Neutrophil (primary cell): ENCODE measurements at regions not wholly inside any gene's neighbourhood (a gene's known extent, or its start where the extent isn't known, plus 50 kb on each side); places are given as distances from the start of the nearest gene placed in this dataset.

Experiments used
- H3K27ac ChIP-seq: fragments of 200-600 bp; sonication (generic); 2 replicates; pipeline ENCODE4 v1.5.1; 2016; ENCODE audit warnings: mild to moderate bottlenecking, moderate library complexity
- H3K27me3 ChIP-seq: fragments of 200-600 bp; sonication (generic); 2 replicates; pipeline ENCODE4 v1.6.0; 2016; ENCODE audit warnings: mild to moderate bottlenecking
- H3K36me3 ChIP-seq: fragments of 200-600 bp; sonication (generic); 2 replicates; pipeline ENCODE4 v1.5.1; 2017
- H3K4me1 ChIP-seq, 2 experiments: fragments of 200-600 bp in 1 of 2; sonication (generic) in 1 of 2; 1 replicate in 1 of 2; 2 replicates in 1 of 2; pipeline versions ENCODE4 v1.5.1 to v1.6.1; 2013 to 2016; ENCODE audit warnings: low read depth in 1 of 2, low read length in 1 of 2, mild to moderate bottlenecking in 1 of 2, moderate library complexity in 1 of 2; ENCODE audit not compliant: control insufficient read depth in 1 of 2, insufficient read depth in 1 of 2
- H3K4me3 ChIP-seq, 2 experiments: fragments of 200-600 bp in 1 of 2; sonication (generic) in 1 of 2; 1 replicate in 1 of 2; 2 replicates in 1 of 2; pipeline ENCODE4 v1.5.1; 2013 to 2016; ENCODE audit warnings: low read depth in 1 of 2, low read length in 1 of 2, mild to moderate bottlenecking in 1 of 2, moderate library complexity in 1 of 2
- H3K9me3 ChIP-seq: fragments of 200-600 bp; sonication (generic); 2 replicates; pipeline ENCODE4 v1.5.1; 2016
- TF ChIP-seq, protein P1 (sequence below): fragments of 200-600 bp; sonication (generic); IDR thresholded peaks from 2 replicates; pipeline ENCODE4 v1.5.1; 2016; ENCODE audit warnings: antibody characterized with exemption

DNA sequence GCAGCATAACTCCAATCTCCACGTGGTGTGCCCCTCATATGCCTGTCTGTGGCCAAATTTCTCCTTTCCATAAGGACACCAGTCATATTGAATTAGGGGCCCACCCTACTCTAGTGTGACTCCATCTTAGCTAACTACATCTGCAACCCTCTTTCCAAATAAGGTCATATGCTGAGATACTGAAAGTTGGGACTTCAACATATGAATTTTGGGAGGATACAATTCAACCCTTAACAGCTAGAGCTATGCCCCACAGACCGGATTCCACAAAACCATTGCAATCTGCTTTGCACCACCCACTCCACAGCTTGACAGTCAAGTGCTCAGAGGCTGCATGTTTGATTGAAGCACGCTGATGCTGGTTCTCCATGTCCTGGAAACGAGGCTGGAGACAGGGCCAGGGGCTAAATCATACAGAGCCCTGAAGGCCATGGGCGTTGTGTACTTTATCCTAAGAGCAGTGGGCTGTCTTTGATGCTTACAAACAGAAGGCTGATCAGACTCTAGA is 122.8 kb downstream of the MTX3 start:
- no peak overlapping the region for H3K4me3 ChIP-seq
- H3K9me3 ChIP-seq: no peaks in the 10 kb centered on the region
- TF ChIP-seq, protein P1, sequence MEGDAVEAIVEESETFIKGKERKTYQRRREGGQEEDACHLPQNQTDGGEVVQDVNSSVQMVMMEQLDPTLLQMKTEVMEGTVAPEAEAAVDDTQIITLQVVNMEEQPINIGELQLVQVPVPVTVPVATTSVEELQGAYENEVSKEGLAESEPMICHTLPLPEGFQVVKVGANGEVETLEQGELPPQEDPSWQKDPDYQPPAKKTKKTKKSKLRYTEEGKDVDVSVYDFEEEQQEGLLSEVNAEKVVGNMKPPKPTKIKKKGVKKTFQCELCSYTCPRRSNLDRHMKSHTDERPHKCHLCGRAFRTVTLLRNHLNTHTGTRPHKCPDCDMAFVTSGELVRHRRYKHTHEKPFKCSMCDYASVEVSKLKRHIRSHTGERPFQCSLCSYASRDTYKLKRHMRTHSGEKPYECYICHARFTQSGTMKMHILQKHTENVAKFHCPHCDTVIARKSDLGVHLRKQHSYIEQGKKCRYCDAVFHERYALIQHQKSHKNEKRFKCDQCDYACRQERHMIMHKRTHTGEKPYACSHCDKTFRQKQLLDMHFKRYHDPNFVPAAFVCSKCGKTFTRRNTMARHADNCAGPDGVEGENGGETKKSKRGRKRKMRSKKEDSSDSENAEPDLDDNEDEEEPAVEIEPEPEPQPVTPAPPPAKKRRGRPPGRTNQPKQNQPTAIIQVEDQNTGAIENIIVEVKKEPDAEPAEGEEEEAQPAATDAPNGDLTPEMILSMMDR: no peak
- H3K27ac ChIP-seq: no peak overlapping the region
- no peaks in the 10 kb centered on the region for H3K4me1 ChIP-seq
- H3K36me3 ChIP-seq: no peaks in the 10 kb centered on the region
- peaks cover 30% of the 10 kb centered on the region for H3K27me3 ChIP-seq

GRCh38 chr5:79865579-79865978 is 125.5 kb downstream of the MTX3 start:
- no peaks in the 10 kb centered on the region for H3K36me3 ChIP-seq
- TF ChIP-seq, protein P1: no peak
- H3K9me3 ChIP-seq: no peaks in the 10 kb centered on the region
- peaks cover 42% of the 10 kb centered on the region for H3K27me3 ChIP-seq
- no peaks in the 10 kb centered on the region for H3K4me1 ChIP-seq
- no peak overlapping the region for H3K27ac ChIP-seq
- no peak overlapping the region for H3K4me3 ChIP-seq

- Histone ChIP-seq H3K9me3 (no peaks in the 10 kb centered on the region), H3K36me3 (no peaks in the 10 kb centered on the region), H3K27me3 (peaks cover 54% of the 10 kb centered on the region), H3K4me1 (no peaks in the 10 kb centered on the region), H3K4me3 (no peak overlapping the region), H3K27ac (no peak overlapping the region)
- TF ChIP-seq, protein P1: no peak
Measured at GRCh38 chr5:79864364-79864763, 126.7 kb downstream of the MTX3 start.

DNA sequence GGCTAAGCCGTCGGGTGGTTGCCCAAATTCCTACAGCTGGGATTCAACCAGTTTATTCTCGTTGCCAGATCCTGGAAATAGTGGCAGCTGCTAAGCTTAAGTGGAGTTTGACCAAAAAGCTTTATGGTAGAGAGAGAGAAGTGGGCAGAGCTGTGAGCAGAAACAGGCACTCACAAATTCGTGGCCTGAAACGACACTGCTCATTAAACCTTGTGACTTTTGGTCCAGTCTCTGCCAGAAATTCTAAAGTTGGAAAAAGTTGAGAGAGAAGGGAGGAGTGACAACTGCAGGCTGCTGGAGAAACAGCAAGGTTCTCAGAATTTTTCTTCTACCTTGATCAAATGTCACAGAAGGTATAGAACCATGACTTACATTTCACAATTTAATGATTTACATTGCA is 131.5 kb downstream of the MTX3 start:
- Histone ChIP-seq H3K4me3 (no peak overlapping the region), H3K27ac (no peak overlapping the region), H3K36me3 (no peaks in the 10 kb centered on the region), H3K27me3 (peaks cover 65% of the 10 kb centered on the region), H3K9me3 (no peaks in the 10 kb centered on the region), H3K4me1 (no peaks in the 10 kb centered on the region)
- TF ChIP-seq, protein P1: no peak

GRCh38 chr5:79858410-79858723 is 132.7 kb downstream of the MTX3 start:
- Histone ChIP-seq H3K4me1 (no peaks in the 10 kb centered on the region), H3K36me3 (no peaks in the 10 kb centered on the region), H3K27me3 (peaks cover 64% of the 10 kb centered on the region), H3K9me3 (no peaks in the 10 kb centered on the region), H3K27ac (no peak overlapping the region), H3K4me3 (no peak overlapping the region)
- TF ChIP-seq, protein P1: no peak
